OCI-LY7 (cell line): ENCODE measurements at regions not wholly inside any gene's neighbourhood (a gene's known extent, or its start where the extent isn't known, plus 50 kb on each side); places are given as distances from the start of the nearest gene placed in this dataset.

Experiments used
- BruUV-seq: library from RNA; stranded (reverse); fragments of 400-500 nt; replicated peaks from 2 replicates; lab custom pipeline; 2021; lab: Mats Ljungman, UMichigan
- CTCF ChIA-PET: fragments of 300-600 bp; sonication (Branson Sonifier 250); formaldehyde crosslinking; loops from one replicate; lab custom pipeline; 2022; ENCODE audit warnings: antibody characterized with exemption; ENCODE audit not compliant: unreplicated experiment; lab: Charles Lee
- POLR2A ChIA-PET: fragments of 300-600 bp; sonication (Branson Sonifier 250); formaldehyde crosslinking; loops from one replicate; lab custom pipeline; 2022; ENCODE audit warnings: antibody characterized with exemption; lab: Charles Lee
- DNase-seq: peaks from one replicate; pipeline ENCODE4 v3.0.0-alpha.2; 2015; ENCODE audit warnings: low spot score
- H2AFZ ChIP-seq: fragments of 200-600 bp; sonication (generic), shearing (Covaris generic); 2 replicates; pipeline ENCODE4 v1.6.1; 2014; ENCODE audit warnings: mild to moderate bottlenecking, antibody characterized with exemption, low read length, moderate library complexity
- H3K27ac ChIP-seq: fragments of 200-600 bp; sonication (generic); 2 replicates; pipeline ENCODE4 v1.5.1; 2014; ENCODE audit warnings: mixed run types, low read depth, mild to moderate bottlenecking, moderate library complexity, low read length, inconsistent platforms; ENCODE audit not compliant: poor library complexity, severe bottlenecking
- H3K36me3 ChIP-seq: fragments of 200-600 bp; sonication (generic); 2 replicates; pipeline ENCODE4 v1.6.1; 2014; ENCODE audit warnings: mild to moderate bottlenecking, antibody characterized with exemption, low read length, moderate library complexity, mixed read lengths; ENCODE audit not compliant: insufficient read depth
- H3K4me1 ChIP-seq: fragments of 200-600 bp; sonication (generic); 2 replicates; pipeline ENCODE4 v1.5.1; 2014; ENCODE audit warnings: mild to moderate bottlenecking, low read length; ENCODE audit not compliant: insufficient read depth, poor library complexity, severe bottlenecking
- H3K4me2 ChIP-seq: fragments of 200-600 bp; sonication (generic); 2 replicates; pipeline ENCODE4 v1.6.1; 2014; ENCODE audit warnings: mild to moderate bottlenecking, low read length
- H3K4me3 ChIP-seq: fragments of 200-600 bp; sonication (generic); 2 replicates; pipeline ENCODE4 v1.5.1; 2014; ENCODE audit warnings: mild to moderate bottlenecking, low read depth, low read length; ENCODE audit not compliant: poor library complexity, severe bottlenecking
- H3K79me2 ChIP-seq: fragments of 200-600 bp; sonication (generic); 2 replicates; pipeline ENCODE4 v1.6.1; 2016; ENCODE audit warnings: low read depth, mild to moderate bottlenecking, low read length, moderate library complexity, mixed read lengths; ENCODE audit not compliant: insufficient read depth
- H3K9me2 ChIP-seq: fragments of 200-600 bp; sonication (generic); 2 replicates; pipeline ENCODE4 v1.6.1; 2016; ENCODE audit warnings: mild to moderate bottlenecking, low read length, mixed read lengths; ENCODE audit not compliant: insufficient read depth
- H3K9me3 ChIP-seq: fragments of 200-600 bp; sonication (generic); 2 replicates; pipeline ENCODE4 v1.6.1; 2014; ENCODE audit warnings: mild to moderate bottlenecking, mixed run types, low read length, mixed read lengths
- H4K20me1 ChIP-seq: fragments of 200-600 bp; sonication (generic); 2 replicates; pipeline ENCODE4 v1.6.1; 2014; ENCODE audit warnings: mild to moderate bottlenecking, antibody characterized with exemption, low read length, moderate library complexity, mixed read lengths; ENCODE audit not compliant: insufficient read depth
- EZH2phosphoT487 ChIP-seq: fragments of 200-600 bp; sonication (generic); IDR thresholded peaks from 2 replicates; pipeline ENCODE4 v1.6.1; 2018; ENCODE audit warnings: low read depth, borderline replicate concordance, mild to moderate bottlenecking, mixed run types, antibody characterized with exemption, low read length, moderate library complexity, mixed read lengths
- intact Hi-C: fragments of 100-400 bp; cut with micrococcal nuclease; formaldehyde crosslinking; loops from one replicate; pipeline ENCODE4 v1.10.0; 2022; ENCODE audit not compliant: unreplicated experiment
- TF ChIP-seq, protein P1 (sequence below): fragments of 200-600 bp; sonication (generic); conservative IDR thresholded peaks from 2 replicates; pipeline ENCODE4 v1.5.1; 2014; ENCODE audit warnings: mild to moderate bottlenecking, antibody characterized with exemption, low read length, moderate library complexity, mixed read lengths

DNA sequence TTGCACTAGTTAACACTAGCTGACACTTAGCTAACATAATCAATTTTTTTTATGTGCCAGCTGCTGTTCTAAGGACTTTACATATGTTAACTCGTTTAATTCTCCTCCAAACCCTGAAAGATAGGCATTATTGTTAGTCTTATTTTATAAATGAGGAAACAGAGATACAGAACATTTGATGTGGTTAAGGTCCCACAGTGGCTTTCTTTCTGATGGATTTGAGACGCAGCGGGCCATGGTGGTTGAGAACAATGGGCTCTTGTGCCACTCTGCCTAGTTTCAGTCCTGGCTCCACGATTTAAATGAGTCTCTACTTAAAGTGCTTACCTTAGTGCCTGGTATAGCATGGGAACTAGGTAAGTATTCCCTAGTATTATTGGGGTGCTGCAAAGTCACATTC is 201.9 kb upstream of the SPRED2 start:
- Histone ChIP-seq H3K4me2 (no peak overlapping the region), H2AFZ (no peak overlapping the region), H3K79me2 (no peaks in the 10 kb centered on the region), H3K4me1 (no peaks in the 10 kb centered on the region), H3K36me3 (no peaks in the 10 kb centered on the region), H3K27ac (no peak overlapping the region), H3K9me3 (no peaks in the 10 kb centered on the region), H3K4me3 (no peak overlapping the region), H4K20me1 (no peaks in the 10 kb centered on the region), H3K9me2 (no peaks in the 10 kb centered on the region)
- POLR2A ChIA-PET, result no interaction called here
- intact Hi-C loops, result no loop called here
- CTCF ChIA-PET, result no interaction called here
- no TSS peak for BruUV-seq
- no peak for DNase-seq
- no peak for TF ChIP-seq EZH2phosphoT487
- TF ChIP-seq, protein P1, sequence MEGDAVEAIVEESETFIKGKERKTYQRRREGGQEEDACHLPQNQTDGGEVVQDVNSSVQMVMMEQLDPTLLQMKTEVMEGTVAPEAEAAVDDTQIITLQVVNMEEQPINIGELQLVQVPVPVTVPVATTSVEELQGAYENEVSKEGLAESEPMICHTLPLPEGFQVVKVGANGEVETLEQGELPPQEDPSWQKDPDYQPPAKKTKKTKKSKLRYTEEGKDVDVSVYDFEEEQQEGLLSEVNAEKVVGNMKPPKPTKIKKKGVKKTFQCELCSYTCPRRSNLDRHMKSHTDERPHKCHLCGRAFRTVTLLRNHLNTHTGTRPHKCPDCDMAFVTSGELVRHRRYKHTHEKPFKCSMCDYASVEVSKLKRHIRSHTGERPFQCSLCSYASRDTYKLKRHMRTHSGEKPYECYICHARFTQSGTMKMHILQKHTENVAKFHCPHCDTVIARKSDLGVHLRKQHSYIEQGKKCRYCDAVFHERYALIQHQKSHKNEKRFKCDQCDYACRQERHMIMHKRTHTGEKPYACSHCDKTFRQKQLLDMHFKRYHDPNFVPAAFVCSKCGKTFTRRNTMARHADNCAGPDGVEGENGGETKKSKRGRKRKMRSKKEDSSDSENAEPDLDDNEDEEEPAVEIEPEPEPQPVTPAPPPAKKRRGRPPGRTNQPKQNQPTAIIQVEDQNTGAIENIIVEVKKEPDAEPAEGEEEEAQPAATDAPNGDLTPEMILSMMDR, result no peak

DNA sequence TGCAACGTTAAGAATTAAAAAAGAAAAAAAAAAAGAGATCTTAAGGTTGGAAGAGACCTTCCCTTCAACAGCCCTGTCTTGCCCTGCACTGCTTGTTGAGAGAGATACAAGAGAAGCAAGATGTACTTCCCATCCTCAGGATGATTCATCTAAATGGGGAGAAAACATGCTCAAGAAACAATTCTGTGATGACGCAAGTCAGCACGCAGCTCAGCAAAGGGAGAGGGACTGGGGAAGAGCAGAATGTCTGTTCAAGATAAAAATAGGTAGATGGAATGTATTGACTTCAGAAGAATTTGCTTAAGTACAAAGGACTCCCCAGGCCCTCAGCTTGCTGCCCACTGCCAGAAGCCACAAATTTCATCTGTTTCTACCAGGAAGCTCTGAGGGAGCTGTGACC is 198.2 kb upstream of the SPRED2 start:
- H4K20me1 ChIP-seq, result no peaks in the 10 kb centered on the region
- no peaks in the 10 kb centered on the region for H3K4me1 ChIP-seq
- no peak overlapping the region for H3K4me2 ChIP-seq
- no peak overlapping the region for H3K4me3 ChIP-seq
- no peaks in the 10 kb centered on the region for H3K36me3 ChIP-seq
- no TSS peak for BruUV-seq
- H3K79me2 ChIP-seq, result no peaks in the 10 kb centered on the region
- H2AFZ ChIP-seq, result no peak overlapping the region
- no peak overlapping the region for H3K27ac ChIP-seq
- intact Hi-C loops, result no loop called here
- ChIA-PET POLR2A (no interaction called here), CTCF (no interaction called here)
- no peaks in the 10 kb centered on the region for H3K9me3 ChIP-seq
- DNase-seq, result no peak
- no peaks in the 10 kb centered on the region for H3K9me2 ChIP-seq
- TF ChIP-seq, protein P1, result no peak
- TF ChIP-seq EZH2phosphoT487, result no peak

DNA sequence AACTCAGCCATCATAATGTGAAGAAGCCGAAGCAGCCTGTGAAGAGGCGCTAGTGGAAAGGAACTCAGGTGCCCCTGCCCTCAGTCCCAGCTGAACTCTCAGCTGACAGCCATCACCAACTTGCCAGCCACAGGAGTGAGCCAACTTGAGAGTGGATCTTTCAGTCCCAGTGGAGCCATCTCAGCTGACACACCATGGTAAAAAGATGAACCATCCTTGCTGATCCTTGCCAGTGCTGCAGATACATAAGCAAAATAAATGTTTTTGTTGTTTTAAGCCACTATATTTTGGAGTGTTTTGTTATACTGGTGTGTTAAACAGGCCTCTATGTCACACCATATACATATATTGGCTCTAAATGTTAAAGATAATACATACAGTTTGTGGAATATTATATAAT is 195.8 kb upstream of the SPRED2 start:
- ChIA-PET CTCF (no interaction called here), POLR2A (no interaction called here)
- no peaks in the 10 kb centered on the region for H3K9me2 ChIP-seq
- no peaks in the 10 kb centered on the region for H3K9me3 ChIP-seq
- DNase-seq, result no peak
- H3K27ac ChIP-seq, result no peak overlapping the region
- intact Hi-C loops, result no loop called here
- H3K4me2 ChIP-seq, result no peak overlapping the region
- no peak overlapping the region for H2AFZ ChIP-seq
- H4K20me1 ChIP-seq, result no peaks in the 10 kb centered on the region
- no peak overlapping the region for H3K4me3 ChIP-seq
- no peaks in the 10 kb centered on the region for H3K36me3 ChIP-seq
- H3K4me1 ChIP-seq, result no peaks in the 10 kb centered on the region
- BruUV-seq, result no TSS peak
- no peak for TF ChIP-seq EZH2phosphoT487
- TF ChIP-seq, protein P1, result no peak
- no peaks in the 10 kb centered on the region for H3K79me2 ChIP-seq
